ENCODE measurements at regions not wholly inside any gene's neighbourhood (a gene's known extent, or its start where the extent isn't known, plus 50 kb on each side); places are given as distances from the start of the nearest gene placed in this dataset.

DNA sequence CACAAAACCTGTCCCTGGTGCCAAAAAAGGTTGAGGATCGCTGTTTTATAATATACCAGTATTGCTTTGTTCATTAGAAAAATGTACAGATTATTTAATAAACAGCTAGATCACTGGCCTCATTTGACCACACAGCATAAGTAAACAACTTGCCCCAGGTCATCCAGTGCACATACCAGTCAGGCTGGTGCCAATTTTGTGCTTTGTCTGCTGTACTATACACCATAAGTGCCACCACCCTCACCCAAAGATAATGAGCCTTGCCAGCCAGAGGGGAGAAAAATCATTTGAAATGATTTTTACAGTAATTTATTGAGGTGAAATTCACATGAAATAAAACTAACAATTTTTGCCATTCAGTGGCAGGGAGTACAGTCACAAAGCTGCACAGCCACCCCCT, 202.2 kb upstream of the TWIST2 start:
- ATAC-seq (no peak), DNase-seq (no peak)
- H3K9me3 ChIP-seq: no peaks in the 10 kb centered on the region
- no peaks in the 10 kb centered on the region for H3K4me1 ChIP-seq
- no peak overlapping the region for H3K27ac ChIP-seq
- no peak overlapping the region for H3K4me3 ChIP-seq
- in situ Hi-C loops (cut with MboI; ENCODE audit: low sequenced_read_pairs in 4 of 4): no loop called here
- intact Hi-C loops (cut with DNase I; ENCODE audit: low total_unique reads): no loop called here
- H3K36me3 ChIP-seq: no peaks in the 10 kb centered on the region
- TF ChIP-seq, protein P1, sequence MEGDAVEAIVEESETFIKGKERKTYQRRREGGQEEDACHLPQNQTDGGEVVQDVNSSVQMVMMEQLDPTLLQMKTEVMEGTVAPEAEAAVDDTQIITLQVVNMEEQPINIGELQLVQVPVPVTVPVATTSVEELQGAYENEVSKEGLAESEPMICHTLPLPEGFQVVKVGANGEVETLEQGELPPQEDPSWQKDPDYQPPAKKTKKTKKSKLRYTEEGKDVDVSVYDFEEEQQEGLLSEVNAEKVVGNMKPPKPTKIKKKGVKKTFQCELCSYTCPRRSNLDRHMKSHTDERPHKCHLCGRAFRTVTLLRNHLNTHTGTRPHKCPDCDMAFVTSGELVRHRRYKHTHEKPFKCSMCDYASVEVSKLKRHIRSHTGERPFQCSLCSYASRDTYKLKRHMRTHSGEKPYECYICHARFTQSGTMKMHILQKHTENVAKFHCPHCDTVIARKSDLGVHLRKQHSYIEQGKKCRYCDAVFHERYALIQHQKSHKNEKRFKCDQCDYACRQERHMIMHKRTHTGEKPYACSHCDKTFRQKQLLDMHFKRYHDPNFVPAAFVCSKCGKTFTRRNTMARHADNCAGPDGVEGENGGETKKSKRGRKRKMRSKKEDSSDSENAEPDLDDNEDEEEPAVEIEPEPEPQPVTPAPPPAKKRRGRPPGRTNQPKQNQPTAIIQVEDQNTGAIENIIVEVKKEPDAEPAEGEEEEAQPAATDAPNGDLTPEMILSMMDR (IDR thresholded peaks at IDR 0.05 in 4 of 5, conservative IDR thresholded peaks at IDR 0.05 in 1 of 5): no peak
- no peak for TF ChIP-seq POLR2A (IDR thresholded peaks at IDR 0.05)
- no peaks in the 10 kb centered on the region for H3K27me3 ChIP-seq

DNA sequence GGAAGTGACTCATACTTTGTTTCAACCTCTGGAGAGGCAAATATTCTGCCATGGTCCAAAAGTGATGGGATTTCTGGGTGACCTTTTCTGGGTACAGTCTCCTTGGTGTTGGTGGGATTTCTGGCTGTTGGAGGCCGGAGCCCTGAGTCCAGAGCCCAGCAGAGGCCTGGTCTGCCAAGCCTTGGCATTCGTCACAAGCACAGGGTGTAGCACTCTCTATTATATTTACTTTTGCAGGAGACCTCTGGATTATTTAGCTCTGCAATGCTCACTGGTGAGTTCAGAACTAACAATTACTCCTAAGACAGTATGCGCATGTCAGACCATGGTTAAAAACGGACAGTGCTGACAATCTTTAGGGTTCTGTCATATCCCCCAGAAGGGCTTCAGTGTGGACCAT, 201.6 kb upstream of the TWIST2 start:
- no peaks in the 10 kb centered on the region for H3K27me3 ChIP-seq
- intact Hi-C loops (cut with DNase I; ENCODE audit: low total_unique reads) (no loop called here), in situ Hi-C loops (cut with MboI; ENCODE audit: low sequenced_read_pairs in 4 of 4) (no loop called here)
- DNase-seq (no peak), ATAC-seq (no peak)
- H3K4me1 ChIP-seq: no peaks in the 10 kb centered on the region
- H3K4me3 ChIP-seq: no peak overlapping the region
- H3K27ac ChIP-seq: no peak overlapping the region
- TF ChIP-seq, protein P1 (IDR thresholded peaks at IDR 0.05 in 4 of 5, conservative IDR thresholded peaks at IDR 0.05 in 1 of 5): no peak
- no peaks in the 10 kb centered on the region for H3K9me3 ChIP-seq
- no peaks in the 10 kb centered on the region for H3K36me3 ChIP-seq

DNA sequence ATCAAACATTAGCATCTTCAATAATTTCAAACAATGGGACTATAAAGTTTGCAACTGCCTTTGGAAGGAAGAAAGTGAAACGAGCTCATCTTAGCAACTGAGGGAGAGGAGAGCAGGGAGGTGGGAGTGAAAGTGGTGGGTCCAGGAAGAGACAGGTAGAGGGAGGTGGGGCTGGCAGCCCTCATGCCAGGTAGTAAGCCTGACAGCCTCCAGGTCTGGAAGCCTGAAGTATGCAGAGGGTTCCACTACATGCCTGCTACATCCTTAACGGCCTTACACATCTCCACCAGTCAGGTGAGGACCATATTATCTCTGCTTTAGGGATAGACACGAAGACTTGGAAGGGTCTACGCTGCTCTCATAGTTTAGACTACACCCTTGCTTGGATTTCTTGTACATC, 201.1 kb upstream of the TWIST2 start:
- Histone ChIP-seq H3K9me3 (no peaks in the 10 kb centered on the region), H3K4me1 (no peaks in the 10 kb centered on the region), H3K27me3 (no peaks in the 10 kb centered on the region), H3K36me3 (no peaks in the 10 kb centered on the region), H3K4me3 (no peak overlapping the region), H3K27ac (no peak overlapping the region)
- intact Hi-C loops (cut with DNase I; ENCODE audit: low total_unique reads): no loop called here
- DNase-seq: no peak
- no peak for ATAC-seq
- in situ Hi-C loops (cut with MboI; ENCODE audit: low sequenced_read_pairs in 4 of 4): no loop called here
- TF ChIP-seq, protein P1 (IDR thresholded peaks at IDR 0.05 in 4 of 5, conservative IDR thresholded peaks at IDR 0.05 in 1 of 5): no peak
- no peak for TF ChIP-seq POLR2A (IDR thresholded peaks at IDR 0.05)

DNA sequence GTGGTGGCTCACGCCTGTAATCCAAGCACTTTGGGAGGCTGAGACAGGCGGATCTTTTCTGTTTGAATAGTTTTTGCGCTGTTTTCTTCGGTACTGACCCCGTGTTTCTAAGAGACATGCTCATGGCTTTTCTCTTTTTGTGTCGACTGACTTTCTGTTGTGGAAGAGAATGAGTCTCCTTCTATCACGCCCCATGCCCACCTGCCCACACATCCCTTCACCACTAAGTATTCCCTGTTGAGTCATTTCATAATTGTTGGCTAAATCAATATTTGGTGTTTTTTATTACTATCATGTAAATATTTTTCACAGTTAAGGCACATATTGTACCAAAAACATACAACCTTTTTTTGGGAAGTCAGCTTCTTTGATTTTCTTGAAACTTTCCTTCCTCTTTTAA, 198.8 kb upstream of the TWIST2 start:
- TF ChIP-seq, protein P1 (IDR thresholded peaks at IDR 0.05 in 4 of 5, conservative IDR thresholded peaks at IDR 0.05 in 1 of 5): no peak
- TF ChIP-seq POLR2A (IDR thresholded peaks at IDR 0.05): no peak
- H3K27me3 ChIP-seq: no peaks in the 10 kb centered on the region
- no peaks in the 10 kb centered on the region for H3K4me1 ChIP-seq
- ATAC-seq (no peak), DNase-seq (no peak)
- H3K36me3 ChIP-seq: no peaks in the 10 kb centered on the region
- no peak overlapping the region for H3K27ac ChIP-seq
- H3K9me3 ChIP-seq: no peaks in the 10 kb centered on the region
- in situ Hi-C loops (cut with MboI; ENCODE audit: low sequenced_read_pairs in 4 of 4): no loop called here
- intact Hi-C loops (cut with DNase I; ENCODE audit: low total_unique reads): no loop called here
- no peak overlapping the region for H3K4me3 ChIP-seq

DNA sequence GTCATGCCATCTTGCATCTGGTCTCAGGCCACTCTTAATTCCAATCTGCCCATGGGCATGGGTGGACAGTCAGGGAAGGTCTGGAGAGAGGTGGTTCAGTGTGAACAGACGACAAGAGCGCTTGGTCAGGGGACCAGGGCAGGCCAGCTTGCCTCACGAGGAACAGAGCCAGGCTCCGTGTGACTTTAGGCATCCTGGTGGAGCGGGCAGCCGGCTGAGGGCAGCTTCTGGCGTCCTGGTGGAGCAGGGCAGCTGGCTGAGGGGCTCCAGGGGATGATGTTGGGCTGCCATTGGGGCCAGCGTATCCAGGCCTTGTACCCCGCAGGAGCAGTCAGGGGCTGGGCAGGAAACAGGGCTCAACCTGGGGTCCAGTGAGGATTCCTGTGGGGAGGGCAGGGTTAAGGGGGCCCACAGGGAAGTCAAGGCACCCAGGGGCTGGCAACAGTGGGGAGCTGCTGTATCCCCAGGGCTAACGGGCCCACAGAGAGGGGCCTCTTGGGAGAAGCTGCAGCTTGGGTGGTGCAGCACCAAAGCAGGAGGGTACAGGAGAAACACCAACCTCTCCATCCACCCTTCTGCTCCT, 197.9 kb upstream of the TWIST2 start:
- H3K4me1 ChIP-seq: no peaks in the 10 kb centered on the region
- in situ Hi-C loops (cut with MboI; ENCODE audit: low sequenced_read_pairs in 4 of 4): no loop called here
- intact Hi-C loops (cut with DNase I; ENCODE audit: low total_unique reads): no loop called here
- H3K27ac ChIP-seq: no peak overlapping the region
- H3K9me3 ChIP-seq: no peaks in the 10 kb centered on the region
- no peaks in the 10 kb centered on the region for H3K36me3 ChIP-seq
- TF ChIP-seq, protein P1 (IDR thresholded peaks at IDR 0.05 in 4 of 5, conservative IDR thresholded peaks at IDR 0.05 in 1 of 5): no peak
- TF ChIP-seq POLR2A (IDR thresholded peaks at IDR 0.05): no peak
- H3K4me3 ChIP-seq: no peak overlapping the region
- ATAC-seq (no peak), DNase-seq (no peak)
- H3K27me3 ChIP-seq: no peaks in the 10 kb centered on the region
